ENCODE measurements at regions not wholly inside any gene's neighbourhood (a gene's known extent, or its start where the extent isn't known, plus 50 kb on each side); places are given as distances from the start of the nearest gene placed in this dataset.

- TF ChIP-seq PPARA (CRISPR knock-in tag; IDR thresholded peaks at IDR 0.05; ENCODE audit: borderline replicate concordance) (no peak), TOX (CRISPR knock-in tag; IDR thresholded peaks at IDR 0.05; ENCODE audit: borderline replicate concordance) (no peak), RARB (CRISPR knock-in tag; IDR thresholded peaks at IDR 0.05) (no peak), CSRNP3 (CRISPR knock-in tag; IDR thresholded peaks at IDR 0.05) (no peak), ZFP30 (CRISPR knock-in tag; IDR thresholded peaks at IDR 0.05) (no peak), PATZ1 (CRISPR knock-in tag; IDR thresholded peaks at IDR 0.05; ENCODE audit: borderline replicate concordance) (no peak), SNAI2 (CRISPR knock-in tag; IDR thresholded peaks at IDR 0.05) (no peak)
Measured at GRCh38 chr3:134084242-134084950, 54.7 kb upstream of the SLCO2A1 start.

Measured in SK-N-SH treated with all-trans-retinoic acid at 6 μM for 48 hours (cell line).